HG02678 (cell line): ENCODE measurements at regions not wholly inside any gene's neighbourhood (a gene's known extent, or its start where the extent isn't known, plus 50 kb on each side); places are given as distances from the start of the nearest gene placed in this dataset.

ENCODE experiments used
- ATAC-seq: cut with Tn5 transposase; IDR thresholded peaks from one replicate; pipeline ENCODE4 v1.9.1; 2021; ENCODE audit warnings: mild to moderate bottlenecking, moderate library complexity; ENCODE audit not compliant: unreplicated experiment

DNA sequence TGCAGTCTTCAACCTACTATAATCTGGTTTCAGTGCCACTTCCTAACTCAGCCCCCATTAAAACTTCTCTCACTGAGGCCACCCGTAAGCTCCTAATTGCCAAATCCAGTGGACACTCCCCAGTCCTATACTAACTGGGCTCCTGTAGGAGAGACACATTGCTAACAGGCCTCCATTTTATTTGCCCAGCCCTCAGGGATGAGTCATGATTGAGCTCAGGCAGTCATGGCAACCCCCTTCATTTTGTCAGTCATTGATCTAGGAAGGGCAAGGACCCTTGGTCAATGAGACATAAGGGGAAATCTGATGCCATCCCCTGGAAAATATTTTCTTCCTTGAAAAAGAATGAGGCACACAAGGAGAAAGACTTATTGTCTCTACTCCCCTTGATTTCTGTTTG, 70.1 kb upstream of the HIF1A start:
- no peak for ATAC-seq

DNA sequence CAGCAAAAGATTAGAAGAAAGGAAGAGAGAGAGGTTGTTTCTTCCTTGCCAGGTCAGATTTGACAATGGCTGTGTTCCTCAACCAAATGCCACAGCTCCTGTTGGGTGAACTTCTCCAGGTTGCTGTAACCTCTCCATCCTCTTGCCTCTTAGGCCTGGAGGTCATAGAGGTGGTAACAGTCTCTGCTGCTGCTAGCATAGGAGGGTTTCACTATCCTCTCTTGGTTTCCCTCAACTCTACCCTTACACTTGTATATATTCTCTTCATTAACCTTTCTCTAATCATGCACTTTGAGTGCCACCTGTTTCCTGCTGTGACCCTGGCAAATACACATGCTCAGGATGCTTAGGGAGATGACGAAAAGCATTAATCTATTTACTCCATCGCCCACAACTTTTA, 67.7 kb upstream of the HIF1A start:
- ATAC-seq, result peak; percentile 66

DNA sequence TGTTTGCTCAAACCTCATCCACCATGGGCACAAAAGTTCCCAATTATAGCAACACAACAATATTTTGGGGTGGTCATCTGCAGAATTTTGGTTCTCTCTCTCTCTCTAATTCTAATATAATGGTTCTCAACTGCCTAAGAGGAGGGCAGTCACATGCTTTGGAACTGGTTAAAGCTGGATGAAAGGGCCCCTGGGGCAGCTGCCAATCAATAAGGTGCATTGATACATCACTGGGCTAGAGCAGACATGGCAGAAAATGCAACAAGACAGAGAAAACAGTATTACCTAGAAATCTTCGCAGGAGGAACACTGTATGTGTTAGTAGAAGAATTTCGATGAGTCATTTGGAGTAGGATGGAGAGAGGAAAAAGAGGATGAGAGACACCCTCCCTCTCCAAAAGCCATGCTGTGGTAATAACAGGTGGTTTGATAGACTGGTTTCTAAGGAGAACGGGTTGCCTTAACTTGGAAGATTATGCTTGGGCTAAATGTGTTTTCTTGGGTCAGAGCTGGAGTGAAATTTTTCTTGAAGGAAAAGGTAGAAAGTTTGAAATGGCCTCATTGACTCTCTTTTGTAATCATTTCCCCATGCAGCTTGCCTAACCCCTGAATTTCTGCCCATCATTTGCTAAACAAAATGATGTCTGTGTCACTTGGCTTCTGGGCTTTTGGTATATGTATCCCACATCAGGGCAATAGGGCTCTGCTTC, 67.1 kb upstream of the HIF1A start:
- no peak for ATAC-seq

DNA sequence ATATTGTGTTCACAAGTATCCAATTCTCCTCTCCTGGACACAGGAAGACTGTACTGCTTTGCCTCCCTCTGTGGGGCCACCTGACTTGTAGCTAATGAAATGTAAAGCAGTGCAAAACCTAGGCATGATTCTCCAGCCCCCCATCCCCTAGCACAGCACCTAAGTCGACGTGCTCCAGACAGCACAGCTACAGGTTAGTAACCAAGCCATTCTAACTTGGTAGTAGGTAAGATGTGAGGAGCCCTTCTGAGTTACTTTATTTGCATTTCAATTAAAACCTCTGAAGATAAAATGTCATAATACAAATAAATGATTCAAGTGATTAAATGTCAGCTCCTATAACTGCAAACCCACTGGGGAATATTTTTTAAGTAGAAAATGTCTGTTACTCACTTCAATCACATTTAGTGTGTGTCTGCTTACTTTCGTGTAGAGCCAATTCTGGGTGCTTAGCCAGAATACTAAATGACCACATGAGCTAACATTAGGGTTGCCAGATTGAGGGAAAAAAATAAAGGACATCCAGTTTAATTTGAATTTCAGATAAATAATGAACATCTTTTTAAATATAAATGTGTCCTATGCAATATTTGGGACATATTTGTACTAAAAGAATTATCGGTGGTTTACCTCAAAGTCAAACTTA, 64.8 kb upstream of the HIF1A start:
- no peak for ATAC-seq

DNA sequence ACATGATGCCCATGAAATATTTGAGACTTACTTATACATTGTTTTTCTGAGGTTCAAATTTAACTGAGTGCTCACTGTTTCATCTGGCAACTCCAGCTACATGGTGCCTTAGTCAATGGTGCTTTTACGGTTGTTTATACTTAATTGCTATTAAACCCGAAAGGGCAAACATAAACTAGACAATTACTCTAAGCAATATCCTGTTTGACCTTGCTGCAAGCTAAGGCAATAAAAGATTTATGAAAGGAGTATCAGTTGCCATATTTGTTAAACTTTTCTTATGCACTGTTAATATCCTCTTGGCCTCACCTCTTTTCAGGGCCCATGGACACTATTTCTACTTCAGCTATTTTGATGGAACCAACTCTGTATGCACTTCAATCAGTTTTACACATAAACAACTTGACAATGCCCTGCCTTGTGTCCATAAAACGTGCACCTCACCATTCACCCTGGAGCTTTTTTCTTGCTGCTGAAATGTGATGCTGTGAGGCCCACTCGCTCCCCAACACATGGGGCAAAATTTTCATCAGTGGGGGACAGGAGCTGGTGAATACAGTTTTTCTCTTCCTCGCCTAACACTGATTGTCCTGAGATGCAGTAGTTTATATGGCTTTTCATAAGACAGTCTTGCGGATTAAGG, 64.1 kb upstream of the HIF1A start:
- no peak for ATAC-seq

DNA sequence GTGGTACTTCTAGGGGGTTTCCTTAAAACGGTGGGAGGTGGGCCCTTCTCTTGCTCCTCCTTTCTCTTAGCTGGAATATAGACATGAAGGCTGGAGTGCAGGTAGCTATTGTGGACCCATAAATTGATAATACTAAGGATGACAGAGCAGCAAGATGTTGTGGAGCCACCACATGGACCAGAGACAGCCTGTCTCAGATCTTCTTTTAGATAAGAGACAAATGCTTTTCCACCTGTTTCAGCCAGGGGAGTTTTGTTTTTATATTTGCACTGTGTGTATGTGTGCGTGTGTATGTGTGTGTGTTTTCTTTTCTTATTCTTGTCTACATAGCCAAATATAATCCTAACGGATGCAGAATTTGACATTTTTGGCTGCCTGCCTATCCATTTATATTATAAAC, 62.9 kb upstream of the HIF1A start:
- no peak for ATAC-seq

DNA sequence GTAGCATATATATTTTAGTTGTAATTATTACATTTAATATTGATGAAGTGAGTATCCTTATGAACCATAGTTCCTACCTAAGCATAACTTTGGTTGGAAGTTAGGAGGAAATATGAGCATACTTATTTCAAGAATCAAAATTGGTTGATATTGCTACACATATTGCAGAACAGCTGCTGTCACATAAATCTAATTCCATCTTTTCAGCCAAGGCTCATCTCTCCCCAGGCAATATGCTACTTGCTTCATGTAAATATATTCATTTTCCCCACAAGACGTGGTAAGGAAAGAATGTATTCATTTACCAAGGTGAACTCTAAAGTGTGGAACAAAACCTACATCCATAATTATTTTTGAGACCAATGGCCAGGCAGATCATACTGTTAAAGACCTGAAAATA, 62.5 kb upstream of the HIF1A start:
- ATAC-seq, result no peak

DNA sequence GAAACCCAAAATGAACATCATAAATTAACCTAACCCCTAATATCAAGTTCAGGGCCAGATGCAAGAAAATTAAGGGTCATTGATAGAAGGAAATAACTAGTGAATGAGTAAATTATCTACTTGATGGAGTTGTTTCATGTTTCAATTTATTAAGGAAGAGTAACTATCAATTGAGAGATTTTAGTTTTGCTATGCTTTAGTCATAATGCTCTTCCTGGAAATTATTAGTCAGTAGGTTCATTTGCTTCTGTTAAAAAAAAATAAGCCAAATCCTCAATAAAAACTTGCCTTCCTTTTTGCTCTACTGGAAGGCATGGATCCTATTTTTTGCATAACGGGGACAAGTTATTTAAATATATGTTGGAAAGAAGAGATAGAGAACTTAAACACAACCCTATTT, 59.0 kb upstream of the HIF1A start:
- no peak for ATAC-seq

DNA sequence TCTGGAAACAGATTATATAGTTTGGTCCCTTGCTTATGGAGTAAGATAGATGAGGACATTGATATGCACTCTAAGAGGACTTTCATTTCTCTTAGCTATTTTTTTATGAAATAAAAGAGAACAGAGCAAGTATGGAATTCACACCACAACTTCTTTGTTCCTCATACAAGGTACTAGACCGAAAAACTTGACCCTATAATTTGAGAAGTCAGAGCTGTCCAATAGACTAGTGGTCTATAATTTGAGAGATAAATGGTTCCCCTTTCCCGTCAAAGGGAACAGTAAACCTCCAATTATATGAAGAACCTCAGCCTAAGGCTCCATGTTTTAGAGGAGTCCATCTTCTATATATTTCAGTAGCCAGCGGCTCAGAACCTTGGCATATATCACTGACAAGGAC, 58.5 kb upstream of the HIF1A start:
- no peak for ATAC-seq

DNA sequence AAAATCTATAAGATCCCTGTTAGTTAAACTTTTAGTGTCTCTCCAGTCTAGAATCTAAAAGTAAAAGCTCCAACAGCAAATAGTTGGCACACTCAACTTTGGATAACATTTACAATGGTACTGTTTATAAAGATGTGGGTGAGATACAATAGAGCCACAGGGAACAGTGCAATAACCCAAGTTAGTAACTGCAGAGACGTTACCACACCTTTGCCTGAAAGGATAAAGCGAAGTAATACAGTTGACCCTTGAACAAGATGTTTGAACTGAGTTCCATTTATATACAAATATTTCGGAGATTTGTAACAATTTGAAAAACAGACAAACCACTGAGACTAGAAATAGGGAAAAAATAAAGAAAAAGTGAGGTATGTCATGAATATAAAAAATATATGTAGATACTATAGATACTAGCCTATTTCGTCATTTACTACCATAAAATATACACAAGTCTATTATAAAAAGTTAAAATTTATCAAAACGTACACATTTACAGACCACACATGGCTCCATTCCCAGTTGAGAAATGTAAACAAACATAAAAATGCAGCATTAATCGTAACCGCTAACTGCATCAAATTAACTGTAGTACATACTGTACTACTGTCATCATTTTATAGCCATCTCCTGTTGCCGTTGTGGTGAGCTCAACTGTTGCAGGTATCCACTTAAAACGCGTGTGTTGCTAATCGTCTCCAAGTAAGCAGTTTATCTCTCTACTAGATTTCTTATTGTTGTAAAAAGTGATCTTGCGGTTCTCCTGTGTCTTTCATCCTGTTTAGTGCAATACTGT, 56.5 kb upstream of the HIF1A start:
- no peak for ATAC-seq

DNA sequence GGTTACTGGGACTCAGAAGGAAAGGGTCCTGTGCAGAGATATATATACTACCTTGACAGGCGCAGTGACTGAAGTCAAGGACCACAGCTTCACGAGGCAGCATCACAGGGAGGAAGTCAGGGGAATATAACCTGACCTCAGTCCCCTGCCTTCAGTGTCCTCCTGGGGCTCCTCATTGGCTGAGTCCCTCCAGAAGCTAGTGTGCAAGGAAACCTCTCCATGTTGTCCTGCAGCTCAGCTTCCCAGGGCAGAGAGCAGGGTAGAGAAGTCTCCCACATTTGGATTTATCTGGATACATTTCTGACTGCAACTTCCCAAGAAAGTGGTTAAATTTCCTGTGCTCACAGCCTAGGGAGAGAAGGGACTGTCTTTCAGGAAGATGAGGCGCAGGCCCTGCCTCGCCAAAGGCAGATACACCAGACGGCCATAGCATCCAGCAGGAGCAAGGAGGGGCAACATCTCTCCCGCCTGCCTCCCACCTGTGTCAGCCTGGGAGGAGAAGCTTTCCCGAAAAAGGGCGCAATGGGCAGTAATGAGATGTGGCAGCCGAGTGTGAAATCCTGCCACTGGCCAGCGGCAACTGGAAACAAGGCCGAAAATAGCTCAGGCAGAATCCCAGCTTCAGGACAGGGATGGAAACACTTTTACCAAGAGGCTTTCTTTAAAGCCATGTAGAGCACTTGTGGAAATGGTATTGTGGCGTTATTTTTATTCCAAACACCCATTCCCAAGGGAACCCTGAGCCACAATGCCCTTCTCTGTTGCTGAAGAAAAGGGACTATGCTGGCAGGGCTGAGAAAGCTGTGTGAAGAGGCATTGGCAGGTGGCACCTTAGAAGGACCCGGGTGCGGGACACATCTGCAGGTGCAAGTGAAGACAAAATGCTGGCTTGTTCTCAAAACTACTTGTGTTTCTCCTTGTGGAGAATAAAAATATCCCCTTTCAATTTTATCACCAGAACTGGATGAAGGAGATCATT, 54.9 kb upstream of the HIF1A start:
- ATAC-seq, result no peak

DNA sequence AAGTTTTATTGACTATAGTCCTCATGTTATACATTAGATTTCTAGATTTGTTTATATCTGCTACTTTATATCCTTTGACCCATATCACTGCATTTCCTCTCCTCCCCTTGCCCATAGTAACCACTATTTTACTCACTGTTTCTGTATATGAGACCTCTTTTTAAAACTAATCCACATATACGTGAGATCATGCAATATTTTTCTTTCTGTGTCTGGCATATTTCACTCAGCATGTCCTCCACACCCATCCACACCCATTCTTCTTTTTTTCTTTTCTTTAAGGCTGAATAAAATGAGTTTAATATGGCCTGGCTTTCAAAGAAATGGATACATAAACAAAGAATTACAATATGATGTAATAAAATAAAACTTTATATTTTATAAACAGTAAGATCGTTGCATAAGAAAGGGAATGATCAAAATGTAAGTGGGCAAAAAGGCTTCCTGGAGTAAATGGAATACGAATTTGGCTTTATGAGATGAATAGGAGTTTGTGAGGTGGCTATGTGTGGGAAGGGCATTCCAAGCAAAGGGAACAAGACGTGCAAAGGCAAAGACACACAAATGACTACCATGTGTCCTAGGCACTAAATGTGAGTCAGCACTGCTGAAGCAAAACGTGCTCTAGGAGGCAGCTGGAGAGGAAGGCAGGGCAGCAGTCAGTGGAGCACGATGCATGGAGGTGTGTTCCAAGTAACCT, 53.2 kb upstream of the HIF1A start:
- no peak for ATAC-seq

DNA sequence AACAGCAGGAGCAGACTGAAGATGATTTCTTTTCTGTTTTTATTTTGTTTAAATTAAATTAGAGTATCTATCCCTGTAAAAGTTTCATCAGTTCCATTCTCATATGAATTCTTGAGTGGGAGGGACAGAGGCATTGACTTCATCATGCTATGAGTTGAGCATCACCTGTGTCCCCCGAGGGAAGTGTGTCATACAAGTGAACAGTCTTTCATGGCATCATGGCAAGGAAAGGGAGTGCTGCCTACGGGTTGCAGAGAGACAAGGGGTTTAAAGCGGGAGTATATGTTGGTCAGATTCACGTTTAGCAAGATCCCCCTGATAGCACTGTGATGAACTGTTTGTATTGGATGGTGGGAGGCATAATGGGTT, 52.7 kb upstream of the HIF1A start:
- no peak for ATAC-seq

DNA sequence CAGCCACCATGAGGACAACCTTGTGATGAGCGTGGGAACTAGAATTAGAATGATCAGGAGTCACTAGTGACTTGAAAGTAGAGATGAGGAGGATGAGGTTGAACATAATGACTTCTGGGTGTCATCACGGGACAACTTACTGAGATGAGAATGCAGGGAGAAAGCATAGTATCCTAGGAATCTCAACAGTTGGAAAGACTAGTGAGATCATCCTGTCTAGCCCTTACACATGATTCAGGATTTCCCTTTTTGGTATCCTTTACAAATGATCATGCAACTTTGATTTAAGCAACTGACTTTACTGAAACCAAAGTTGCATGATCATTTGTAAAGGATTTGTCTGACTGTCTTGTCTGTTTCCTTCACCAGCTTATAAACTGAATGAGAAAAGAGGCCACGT, 51.8 kb upstream of the HIF1A start:
- no peak for ATAC-seq

DNA sequence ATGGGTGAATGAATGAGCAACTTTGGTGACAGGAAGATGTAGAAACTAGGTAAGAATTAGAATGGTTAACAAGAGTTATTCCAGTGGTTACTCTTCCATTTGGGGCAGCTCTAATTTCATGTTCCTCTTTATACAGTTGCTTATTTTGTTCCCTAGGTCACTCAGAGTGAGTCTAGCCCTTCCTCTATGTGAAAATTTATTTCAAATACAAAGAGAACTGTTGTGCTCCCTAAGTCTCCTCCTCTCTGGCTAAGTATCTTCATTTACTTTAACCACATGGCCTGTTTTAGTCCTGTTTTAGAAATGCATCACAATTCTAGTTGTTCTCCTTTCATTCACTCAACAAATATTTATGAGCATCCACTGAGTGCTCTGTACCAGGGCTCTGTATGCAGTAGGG, 51.1 kb upstream of the HIF1A start:
- peak; percentile 3 for ATAC-seq

DNA sequence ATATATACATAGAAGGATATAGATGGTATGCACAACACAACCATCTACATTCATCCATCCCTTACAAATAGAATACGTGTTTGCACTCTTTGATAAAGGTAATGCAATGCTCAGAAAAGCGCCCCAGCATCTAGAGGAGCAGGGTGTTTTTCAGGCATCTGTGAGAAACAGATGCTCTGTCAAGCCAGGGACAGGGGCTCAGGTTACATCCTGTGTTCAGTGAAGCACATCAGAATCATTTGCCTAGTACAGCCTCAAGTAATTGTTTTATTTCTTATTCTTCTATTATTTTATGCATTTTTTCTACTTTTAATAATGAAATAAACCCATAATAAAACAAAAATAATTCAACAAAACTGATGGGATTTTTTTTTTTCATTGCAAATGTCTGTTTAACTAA, 50.5 kb upstream of the HIF1A start:
- peak; percentile 84 for ATAC-seq

DNA sequence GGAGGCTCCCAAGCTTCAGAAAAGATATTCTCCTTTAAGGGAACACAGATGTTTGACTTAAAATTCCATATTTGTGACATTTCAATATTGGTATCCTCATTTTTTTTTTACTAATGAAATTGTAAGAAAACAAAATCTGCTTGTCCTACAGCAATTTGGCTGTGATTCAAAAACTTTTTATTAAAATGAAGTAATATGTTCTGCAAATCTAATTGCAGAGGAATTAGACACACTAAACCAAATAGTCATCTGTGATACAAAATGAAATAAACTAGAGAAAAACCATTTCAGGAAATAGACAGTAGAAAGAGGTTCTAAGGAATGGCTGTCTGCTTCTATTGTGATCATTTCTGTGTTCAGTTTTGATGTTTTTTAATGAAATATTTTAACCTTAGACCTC, 50.1 kb upstream of the HIF1A start:
- ATAC-seq, result no peak
